Keratinocyte (primary cell): ENCODE measurements at regions not wholly inside any gene's neighbourhood (a gene's known extent, or its start where the extent isn't known, plus 50 kb on each side); places are given as distances from the start of the nearest gene placed in this dataset.

Source experiments
- DNase-seq: peaks from one replicate; pipeline ENCODE4 v3.0.0-alpha.2; 2011; ENCODE audit warnings: low read depth, missing footprints, low spot score
- FAIRE-seq: peaks from 2 replicates; lab custom pipeline; 2011; peaks lifted over from hg19 to GRCh38; lab: Jason Lieb, UNC
- H2AFZ ChIP-seq: 2 replicates; pipeline ENCODE4 v1.6.0; 2012; ENCODE audit warnings: low read length, control low read depth, inconsistent platforms; ENCODE audit not compliant: control insufficient read depth
- H3K27ac ChIP-seq: 2 replicates; pipeline ENCODE4 v1.5.1; 2011; ENCODE audit warnings: low read length; ENCODE audit not compliant: control insufficient read depth, insufficient read depth
- H3K27me3 ChIP-seq: 3 replicates; pipeline ENCODE4 v1.6.0; 2011; ENCODE audit warnings: low read length; ENCODE audit not compliant: control insufficient read depth, insufficient read depth; ENCODE audit errors: extremely low read depth
- H3K36me3 ChIP-seq, 2 experiments: 2 replicates in 1 of 2; 3 replicates in 1 of 2; pipeline ENCODE4 v1.5.1; 2011; ENCODE audit warnings: low read length in 2 of 2, mild to moderate bottlenecking in 1 of 2; ENCODE audit not compliant: control insufficient read depth in 2 of 2, insufficient read depth in 2 of 2; ENCODE audit errors: extremely low read depth in 1 of 2
- H3K4me1 ChIP-seq: 3 replicates; pipeline ENCODE4 v1.5.1; 2011; ENCODE audit warnings: low read length; ENCODE audit not compliant: control insufficient read depth, insufficient read depth; ENCODE audit errors: extremely low read depth
- H3K4me2 ChIP-seq: 3 replicates; pipeline ENCODE4 v1.6.0; 2011; ENCODE audit warnings: low read depth, low read length; ENCODE audit not compliant: control insufficient read depth, insufficient read depth; ENCODE audit errors: extremely low read depth
- H3K4me3 ChIP-seq, 3 experiments: fragments of 200-600 bp in 1 of 3; sonication (generic) in 1 of 3; 2 replicates in 2 of 3; 3 replicates in 1 of 3; pipeline ENCODE4 v1.5.1; 2011 to 2016; ENCODE audit warnings: low read length in 3 of 3, mild to moderate bottlenecking in 3 of 3, control low read depth in 2 of 3, inconsistent platforms in 1 of 3, low read depth in 1 of 3, mixed read lengths in 1 of 3, mixed run types in 1 of 3, moderate library complexity in 1 of 3; ENCODE audit not compliant: control insufficient read depth in 2 of 3, insufficient read depth in 2 of 3; ENCODE audit errors: extremely low read depth in 1 of 3
- H3K79me2 ChIP-seq: 2 replicates; pipeline ENCODE4 v1.6.0; 2012; ENCODE audit warnings: low read length; ENCODE audit not compliant: control insufficient read depth, insufficient read depth
- H3K9ac ChIP-seq: 3 replicates; pipeline ENCODE4 v1.6.0; 2011; ENCODE audit warnings: low read length; ENCODE audit not compliant: control insufficient read depth, insufficient read depth; ENCODE audit errors: extremely low read depth
- H3K9me1 ChIP-seq: 3 replicates; pipeline ENCODE4 v1.6.0; 2011; ENCODE audit warnings: low read length; ENCODE audit not compliant: control insufficient read depth, insufficient read depth; ENCODE audit errors: extremely low read depth
- H3K9me3 ChIP-seq: 2 replicates; pipeline ENCODE4 v1.5.1; 2012; ENCODE audit warnings: low read depth, low read length; ENCODE audit not compliant: control insufficient read depth
- H4K20me1 ChIP-seq: 3 replicates; pipeline ENCODE4 v1.6.0; 2011; ENCODE audit warnings: low read length; ENCODE audit not compliant: control insufficient read depth, insufficient read depth; ENCODE audit errors: extremely low read depth
- CTCF ChIP-seq, 3 experiments: IDR thresholded peaks in 1 of 3; conservative IDR thresholded peaks in 1 of 3; optimal IDR thresholded peaks in 1 of 3; 2 replicates in 2 of 3; 3 replicates in 1 of 3; pipeline versions ENCODE3 to v1.5.1; 2011; ENCODE audit warnings: low read length in 3 of 3, mild to moderate bottlenecking in 3 of 3, moderate library complexity in 2 of 3, control low read depth in 1 of 3, inconsistent platforms in 1 of 3; ENCODE audit not compliant: insufficient read depth in 2 of 3; ENCODE audit errors: extremely low read depth in 1 of 3
- EZH2 ChIP-seq: IDR thresholded peaks from one replicate; pipeline ENCODE4 v1.6.1; 2012; ENCODE audit warnings: inconsistent platforms, mild to moderate bottlenecking, low read length, moderate library complexity
- dilution Hi-C: fragments of 300-500 bp; cut with MboI; formaldehyde crosslinking; loops from one replicate; pipeline ENCODE4 v1.7.0; 2020; ENCODE audit warnings: low sequenced_read_pairs; ENCODE audit not compliant: extremely low pct_ligation_motif_present

DNA sequence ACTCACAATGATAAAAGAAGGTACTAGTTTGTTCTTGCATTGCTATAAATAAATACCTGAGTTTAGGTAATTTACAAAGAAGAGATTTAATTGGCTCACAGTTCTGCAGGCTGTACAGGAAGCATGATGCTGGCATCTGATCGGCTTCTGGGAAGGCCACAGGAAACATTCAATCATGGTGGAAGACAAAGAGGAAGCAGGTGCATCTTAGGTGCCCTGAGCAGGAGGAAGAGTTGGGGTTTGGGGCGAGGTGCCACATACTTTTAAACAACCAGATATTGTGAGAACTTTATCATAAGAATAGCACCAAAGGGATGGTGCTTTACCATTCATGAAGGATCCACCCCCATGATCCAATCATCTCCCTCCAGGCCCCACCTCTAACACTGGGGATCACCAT, 752.6 kb upstream of the FLRT2 start:
- no peak overlapping the region for H3K9ac ChIP-seq
- no peak for DNase-seq
- H3K9me1 ChIP-seq: no peaks in the 10 kb centered on the region
- H2AFZ ChIP-seq: no peak overlapping the region
- no peak for FAIRE-seq
- TF ChIP-seq CTCF (optimal IDR thresholded peaks at IDR 0.05 in 1 of 3, IDR thresholded peaks at IDR 0.05 in 1 of 3, conservative IDR thresholded peaks at IDR 0.05 in 1 of 3; ENCODE audit: extremely low read depth in 1 of 3, insufficient read depth in 2 of 3, low read length in 3 of 3) (no peak), EZH2 (no peak)
- dilution Hi-C loops: no loop called here
- H3K27me3 ChIP-seq: no peaks in the 10 kb centered on the region
- no peak overlapping the region for H3K4me2 ChIP-seq
- no peaks in the 10 kb centered on the region for H4K20me1 ChIP-seq
- no peak overlapping the region for H3K4me3 ChIP-seq
- H3K9me3 ChIP-seq: no peaks in the 10 kb centered on the region
- no peaks in the 10 kb centered on the region for H3K79me2 ChIP-seq
- H3K27ac ChIP-seq: no peak overlapping the region
- no peaks in the 10 kb centered on the region for H3K4me1 ChIP-seq
- H3K36me3 ChIP-seq: no peaks in the 10 kb centered on the region

- no peaks in the 10 kb centered on the region for H3K27me3 ChIP-seq
- H3K9me1 ChIP-seq: no peaks in the 10 kb centered on the region
- dilution Hi-C loops: no loop called here
- no peaks in the 10 kb centered on the region for H3K9me3 ChIP-seq
- H3K4me1 ChIP-seq: no peaks in the 10 kb centered on the region
- no peak overlapping the region for H3K4me3 ChIP-seq
- H4K20me1 ChIP-seq: no peaks in the 10 kb centered on the region
- no peak overlapping the region for H3K4me2 ChIP-seq
- TF ChIP-seq CTCF (optimal IDR thresholded peaks at IDR 0.05 in 1 of 3, IDR thresholded peaks at IDR 0.05 in 1 of 3, conservative IDR thresholded peaks at IDR 0.05 in 1 of 3; ENCODE audit: extremely low read depth in 1 of 3, insufficient read depth in 2 of 3, low read length in 3 of 3): no peak
- TF ChIP-seq EZH2: no peak
- H3K79me2 ChIP-seq: no peaks in the 10 kb centered on the region
- no peak overlapping the region for H3K27ac ChIP-seq
- DNase-seq (no peak), FAIRE-seq (no peak)
- H3K9ac ChIP-seq: no peak overlapping the region
- no peaks in the 10 kb centered on the region for H3K36me3 ChIP-seq
- H2AFZ ChIP-seq: no peak overlapping the region
These were observed 747.0 kb upstream of the FLRT2 start for GRCh38 chr14:84782902-84783301.
